ENCODE measurements at regions not wholly inside any gene's neighbourhood (a gene's known extent, or its start where the extent isn't known, plus 50 kb on each side); places are given as distances from the start of the nearest gene placed in this dataset.

DNA sequence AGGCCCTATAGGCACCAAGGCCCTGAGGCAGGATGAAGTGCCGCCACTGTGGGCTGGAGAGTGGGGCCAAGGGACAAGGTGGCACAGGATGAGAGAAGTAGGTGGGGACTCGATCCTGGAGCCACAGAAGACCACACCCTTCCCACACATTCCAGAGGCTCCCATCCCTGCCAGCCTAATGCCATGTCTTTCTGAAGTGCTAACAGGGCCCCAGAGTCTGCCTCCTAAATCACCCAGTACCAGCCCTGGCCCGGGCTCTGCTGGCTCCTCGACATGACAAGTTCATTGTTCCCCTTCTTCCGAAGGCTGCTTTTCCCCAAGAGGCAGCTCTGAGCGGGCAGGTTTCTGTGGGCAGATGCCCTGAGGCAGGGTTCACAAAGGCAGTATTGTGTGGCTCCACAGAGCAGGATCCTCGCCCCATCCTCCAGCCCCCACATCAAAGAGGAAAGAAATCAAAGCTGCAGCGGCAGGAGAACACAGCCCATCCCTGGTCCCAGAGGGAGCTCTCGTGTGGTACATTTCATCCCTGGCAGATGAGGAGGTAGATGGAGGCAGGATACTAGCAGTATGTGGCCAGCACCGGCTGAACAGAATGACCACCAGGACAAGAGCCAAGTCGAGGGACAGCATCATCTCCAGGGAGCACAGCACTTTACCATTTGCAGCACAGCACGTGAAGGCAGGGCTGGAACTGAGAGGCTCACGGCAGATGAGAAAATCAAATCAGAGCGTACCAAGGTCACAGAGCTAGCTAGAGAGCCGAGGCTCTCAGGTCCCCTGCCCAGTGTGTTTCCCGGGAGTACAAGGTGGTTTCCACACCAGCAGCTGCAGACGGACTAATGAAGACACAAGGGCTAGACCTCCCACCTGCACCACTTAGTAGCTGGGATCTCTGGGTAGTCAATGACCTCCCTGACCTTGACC lies 64.8 kb downstream of the SYF2 start (continued):
- TF ChIP-seq, protein P1, sequence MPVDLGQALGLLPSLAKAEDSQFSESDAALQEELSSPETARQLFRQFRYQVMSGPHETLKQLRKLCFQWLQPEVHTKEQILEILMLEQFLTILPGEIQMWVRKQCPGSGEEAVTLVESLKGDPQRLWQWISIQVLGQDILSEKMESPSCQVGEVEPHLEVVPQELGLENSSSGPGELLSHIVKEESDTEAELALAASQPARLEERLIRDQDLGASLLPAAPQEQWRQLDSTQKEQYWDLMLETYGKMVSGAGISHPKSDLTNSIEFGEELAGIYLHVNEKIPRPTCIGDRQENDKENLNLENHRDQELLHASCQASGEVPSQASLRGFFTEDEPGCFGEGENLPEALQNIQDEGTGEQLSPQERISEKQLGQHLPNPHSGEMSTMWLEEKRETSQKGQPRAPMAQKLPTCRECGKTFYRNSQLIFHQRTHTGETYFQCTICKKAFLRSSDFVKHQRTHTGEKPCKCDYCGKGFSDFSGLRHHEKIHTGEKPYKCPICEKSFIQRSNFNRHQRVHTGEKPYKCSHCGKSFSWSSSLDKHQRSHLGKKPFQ (CRISPR knock-in tag; IDR thresholded peaks at IDR 0.05; ENCODE audit: insufficient replicate concordance) = no peak
- TF ChIP-seq ZNF383 (CRISPR knock-in tag; IDR thresholded peaks at IDR 0.05; ENCODE audit: borderline replicate concordance) = no peak
- TF ChIP-seq POLR2G (IDR thresholded peaks at IDR 0.05; ENCODE audit: low read depth, low read length) = peak; percentile 73
- TF ChIP-seq KLF11 (CRISPR knock-in tag; IDR thresholded peaks at IDR 0.05) = peak; percentile 65; the same call in 1 of the 2 replicates
- no peak for TF ChIP-seq FOSL1 (CRISPR knock-in tag; IDR thresholded peaks at IDR 0.05; ENCODE audit: borderline replicate concordance)
- no peak for TF ChIP-seq ZFP82 (CRISPR knock-in tag; IDR thresholded peaks at IDR 0.05; ENCODE audit: borderline replicate concordance)
- TF ChIP-seq, protein P2, sequence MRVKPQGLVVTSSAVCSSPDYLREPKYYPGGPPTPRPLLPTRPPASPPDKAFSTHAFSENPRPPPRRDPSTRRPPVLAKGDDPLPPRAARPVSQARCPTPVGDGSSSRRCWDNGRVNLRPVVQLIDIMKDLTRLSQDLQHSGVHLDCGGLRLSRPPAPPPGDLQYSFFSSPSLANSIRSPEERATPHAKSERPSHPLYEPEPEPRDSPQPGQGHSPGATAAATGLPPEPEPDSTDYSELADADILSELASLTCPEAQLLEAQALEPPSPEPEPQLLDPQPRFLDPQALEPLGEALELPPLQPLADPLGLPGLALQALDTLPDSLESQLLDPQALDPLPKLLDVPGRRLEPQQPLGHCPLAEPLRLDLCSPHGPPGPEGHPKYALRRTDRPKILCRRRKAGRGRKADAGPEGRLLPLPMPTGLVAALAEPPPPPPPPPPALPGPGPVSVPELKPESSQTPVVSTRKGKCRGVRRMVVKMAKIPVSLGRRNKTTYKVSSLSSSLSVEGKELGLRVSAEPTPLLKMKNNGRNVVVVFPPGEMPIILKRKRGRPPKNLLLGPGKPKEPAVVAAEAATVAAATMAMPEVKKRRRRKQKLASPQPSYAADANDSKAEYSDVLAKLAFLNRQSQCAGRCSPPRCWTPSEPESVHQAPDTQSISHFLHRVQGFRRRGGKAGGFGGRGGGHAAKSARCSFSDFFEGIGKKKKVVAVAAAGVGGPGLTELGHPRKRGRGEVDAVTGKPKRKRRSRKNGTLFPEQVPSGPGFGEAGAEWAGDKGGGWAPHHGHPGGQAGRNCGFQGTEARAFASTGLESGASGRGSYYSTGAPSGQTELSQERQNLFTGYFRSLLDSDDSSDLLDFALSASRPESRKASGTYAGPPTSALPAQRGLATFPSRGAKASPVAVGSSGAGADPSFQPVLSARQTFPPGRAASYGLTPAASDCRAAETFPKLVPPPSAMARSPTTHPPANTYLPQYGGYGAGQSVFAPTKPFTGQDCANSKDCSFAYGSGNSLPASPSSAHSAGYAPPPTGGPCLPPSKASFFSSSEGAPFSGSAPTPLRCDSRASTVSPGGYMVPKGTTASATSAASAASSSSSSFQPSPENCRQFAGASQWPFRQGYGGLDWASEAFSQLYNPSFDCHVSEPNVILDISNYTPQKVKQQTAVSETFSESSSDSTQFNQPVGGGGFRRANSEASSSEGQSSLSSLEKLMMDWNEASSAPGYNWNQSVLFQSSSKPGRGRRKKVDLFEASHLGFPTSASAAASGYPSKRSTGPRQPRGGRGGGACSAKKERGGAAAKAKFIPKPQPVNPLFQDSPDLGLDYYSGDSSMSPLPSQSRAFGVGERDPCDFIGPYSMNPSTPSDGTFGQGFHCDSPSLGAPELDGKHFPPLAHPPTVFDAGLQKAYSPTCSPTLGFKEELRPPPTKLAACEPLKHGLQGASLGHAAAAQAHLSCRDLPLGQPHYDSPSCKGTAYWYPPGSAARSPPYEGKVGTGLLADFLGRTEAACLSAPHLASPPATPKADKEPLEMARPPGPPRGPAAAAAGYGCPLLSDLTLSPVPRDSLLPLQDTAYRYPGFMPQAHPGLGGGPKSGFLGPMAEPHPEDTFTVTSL (CRISPR knock-in tag; IDR thresholded peaks at IDR 0.05; ENCODE audit: borderline replicate concordance) = no peak
- 0 out of 2 replicates have a peak, but pooled peaks have one; percentile 77 for TF ChIP-seq TP53 (CRISPR knock-in tag; conservative IDR thresholded peaks at IDR 0.05)
- TF ChIP-seq NR2F2 (IDR thresholded peaks at IDR 0.05; ENCODE audit: borderline replicate concordance, low read depth) = peak; percentile 31; the same call in 1 of the 2 replicates
- TF ChIP-seq ZNF703 (CRISPR knock-in tag; IDR thresholded peaks at IDR 0.05; ENCODE audit: borderline replicate concordance) = no peak
- no peak for TF ChIP-seq THYN1 (CRISPR knock-in tag; IDR thresholded peaks at IDR 0.05; ENCODE audit: borderline replicate concordance, low read depth)
- TF ChIP-seq ZNF232 (CRISPR knock-in tag; IDR thresholded peaks at IDR 0.05; ENCODE audit: borderline replicate concordance) = peak; percentile 36; the same call in 1 of the 2 replicates
- peak; percentile 96 for TF ChIP-seq TCF7 (IDR thresholded peaks at IDR 0.05; ENCODE audit: low read depth)
- no peak for TF ChIP-seq ZNF20 (CRISPR knock-in tag; IDR thresholded peaks at IDR 0.05)
- TF ChIP-seq, protein P3, sequence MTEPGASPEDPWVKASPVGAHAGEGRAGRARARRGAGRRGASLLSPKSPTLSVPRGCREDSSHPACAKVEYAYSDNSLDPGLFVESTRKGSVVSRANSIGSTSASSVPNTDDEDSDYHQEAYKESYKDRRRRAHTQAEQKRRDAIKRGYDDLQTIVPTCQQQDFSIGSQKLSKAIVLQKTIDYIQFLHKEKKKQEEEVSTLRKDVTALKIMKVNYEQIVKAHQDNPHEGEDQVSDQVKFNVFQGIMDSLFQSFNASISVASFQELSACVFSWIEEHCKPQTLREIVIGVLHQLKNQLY (CRISPR knock-in tag; IDR thresholded peaks at IDR 0.05) = peak; percentile 60
- TF ChIP-seq ZNF350 (CRISPR knock-in tag; IDR thresholded peaks at IDR 0.05; ENCODE audit: borderline replicate concordance, low read depth) = peak; percentile 62; the same call in 1 of the 2 replicates
- TF ChIP-seq, protein P4, sequence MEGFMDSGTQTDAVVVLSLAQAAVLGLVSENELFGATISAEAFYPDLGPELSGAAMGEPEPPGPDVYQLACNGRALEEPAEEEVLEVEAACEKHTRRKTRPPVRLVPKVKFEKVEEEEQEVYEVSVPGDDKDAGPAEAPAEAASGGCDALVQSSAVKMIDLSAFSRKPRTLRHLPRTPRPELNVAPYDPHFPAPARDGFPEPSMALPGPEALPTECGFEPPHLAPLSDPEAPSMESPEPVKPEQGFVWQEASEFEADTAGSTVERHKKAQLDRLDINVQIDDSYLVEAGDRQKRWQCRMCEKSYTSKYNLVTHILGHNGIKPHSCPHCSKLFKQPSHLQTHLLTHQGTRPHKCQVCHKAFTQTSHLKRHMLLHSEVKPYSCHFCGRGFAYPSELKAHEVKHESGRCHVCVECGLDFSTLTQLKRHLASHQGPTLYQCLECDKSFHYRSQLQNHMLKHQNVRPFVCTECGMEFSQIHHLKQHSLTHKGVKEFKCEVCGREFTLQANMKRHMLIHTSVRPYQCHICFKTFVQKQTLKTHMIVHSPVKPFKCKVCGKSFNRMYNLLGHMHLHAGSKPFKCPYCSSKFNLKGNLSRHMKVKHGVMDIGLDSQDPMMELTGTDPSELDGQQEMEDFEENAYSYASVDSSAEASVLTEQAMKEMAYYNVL (CRISPR knock-in tag; IDR thresholded peaks at IDR 0.05; ENCODE audit: borderline replicate concordance) = peak; percentile 69; the same call in 1 of the 2 replicates
- peak; percentile 26; the same call in 1 of the 2 replicates for TF ChIP-seq HOXD1 (CRISPR knock-in tag; IDR thresholded peaks at IDR 0.05)
- peak; percentile 43; the same call in 1 of the 2 replicates for TF ChIP-seq IRF2 (CRISPR knock-in tag; IDR thresholded peaks at IDR 0.05)

Measured in HepG2 (cell line).